ENCODE measurements at regions not wholly inside any gene's neighbourhood (a gene's known extent, or its start where the extent isn't known, plus 50 kb on each side); places are given as distances from the start of the nearest gene placed in this dataset.

- no peaks in the 10 kb centered on the region for H3K27me3 ChIP-seq
- WGBS, 2 donors: 44 to 51% methylated on average over 5 of the region's 5 CpGs
- H3K36me3 ChIP-seq: no peaks in the 10 kb centered on the region
- H3K27ac ChIP-seq: no peak overlapping the region
- peaks cover 0 to 18% (median 14%) of the 10 kb centered on the region in 4 donors for H3K4me1 ChIP-seq
- DNase-seq: no peak
- intact Hi-C loops (cut with DNase I): no loop called here
- TF ChIP-seq CTCF (IDR thresholded peaks at IDR 0.05): no peak
- TF ChIP-seq POLR2A (IDR thresholded peaks at IDR 0.05): no peak
- TF ChIP-seq EP300 (IDR thresholded peaks at IDR 0.05): no peak
- no peak for TF ChIP-seq POLR2AphosphoS5 (IDR thresholded peaks at IDR 0.05)
- peaks cover 0 to 5% (median 0%) of the 10 kb centered on the region in 4 donors for H3K9me3 ChIP-seq
- no peak overlapping the region for H3K4me3 ChIP-seq
Measured at GRCh38 chr1:68780919-68781318, 284.0 kb upstream of the DEPDC1 start.

- Histone ChIP-seq H3K27ac (no peak overlapping the region), H3K4me3 (no peak overlapping the region), H3K36me3 (no peaks in the 10 kb centered on the region), H3K4me1 (peaks cover 0 to 6% (median 5%) of the 10 kb centered on the region in 4 donors), H3K27me3 (no peaks in the 10 kb centered on the region), H3K9me3 (peaks cover 0 to 5% (median 0%) of the 10 kb centered on the region in 4 donors)
- TF ChIP-seq POLR2AphosphoS5 (IDR thresholded peaks at IDR 0.05): no peak
- no peak for TF ChIP-seq EP300 (IDR thresholded peaks at IDR 0.05)
- TF ChIP-seq POLR2A (IDR thresholded peaks at IDR 0.05): no peak
- no peak for DNase-seq
- intact Hi-C loops (cut with DNase I): no loop called here
Measured at GRCh38 chr1:68782890-68783289, 286.0 kb upstream of the DEPDC1 start.

GRCh38 chr1:68785328-68785727 lies 288.4 kb upstream of the DEPDC1 start:
- peaks cover 0 to 5% (median 0%) of the 10 kb centered on the region in 4 donors for H3K9me3 ChIP-seq
- H3K4me3 ChIP-seq: no peak overlapping the region
- WGBS, 2 donors: 46 to 49% methylated on average over 2 of the region's 2 CpGs
- H3K36me3 ChIP-seq: no peaks in the 10 kb centered on the region
- no peak for DNase-seq
- no peaks in the 10 kb centered on the region for H3K4me1 ChIP-seq
- no peaks in the 10 kb centered on the region for H3K27me3 ChIP-seq
- TF ChIP-seq POLR2AphosphoS5 (IDR thresholded peaks at IDR 0.05): no peak
- intact Hi-C loops (cut with DNase I): no loop called here
- H3K27ac ChIP-seq: no peak overlapping the region

- Histone ChIP-seq H3K9me3 (no peaks in the 10 kb centered on the region), H3K27ac (no peak overlapping the region), H3K27me3 (no peaks in the 10 kb centered on the region), H3K36me3 (no peaks in the 10 kb centered on the region), H3K4me3 (no peak overlapping the region), H3K4me1 (no peaks in the 10 kb centered on the region)
- no peak for TF ChIP-seq POLR2A (IDR thresholded peaks at IDR 0.05)
- TF ChIP-seq POLR2AphosphoS5 (IDR thresholded peaks at IDR 0.05): no peak
- no peak for TF ChIP-seq EP300 (IDR thresholded peaks at IDR 0.05)
- TF ChIP-seq CTCF (IDR thresholded peaks at IDR 0.05): no peak
- intact Hi-C loops (cut with DNase I): no loop called here
- 52 to 75% methylated on average over 1 of the region's 1 CpG for WGBS, 2 donors
- DNase-seq: no peak
Measured at GRCh38 chr1:68788762-68789161, 291.9 kb upstream of the DEPDC1 start.

GRCh38 chr1:68791800-68792199 lies 294.9 kb upstream of the DEPDC1 start:
- no peaks in the 10 kb centered on the region for H3K36me3 ChIP-seq
- no peaks in the 10 kb centered on the region for H3K27me3 ChIP-seq
- no peak for DNase-seq
- no peaks in the 10 kb centered on the region for H3K4me1 ChIP-seq
- H3K27ac ChIP-seq: no peak overlapping the region
- H3K4me3 ChIP-seq: no peak overlapping the region
- H3K9me3 ChIP-seq: no peaks in the 10 kb centered on the region
- 68 to 88% methylated on average over 3 of the region's 3 CpGs for WGBS, 2 donors
- no peak for TF ChIP-seq POLR2A (IDR thresholded peaks at IDR 0.05)
- TF ChIP-seq POLR2AphosphoS5 (IDR thresholded peaks at IDR 0.05): no peak
- no peak for TF ChIP-seq CTCF (IDR thresholded peaks at IDR 0.05)
- TF ChIP-seq EP300 (IDR thresholded peaks at IDR 0.05): no peak
- intact Hi-C loops (cut with DNase I): no loop called here

GRCh38 chr1:68795956-68796355 lies 299.1 kb upstream of the DEPDC1 start:
- intact Hi-C loops (cut with DNase I): no loop called here
- no peak for DNase-seq
- Histone ChIP-seq H3K4me3 (no peak overlapping the region), H3K27ac (no peak overlapping the region), H3K36me3 (no peaks in the 10 kb centered on the region), H3K4me1 (peaks cover 0 to 9% (median 0%) of the 10 kb centered on the region in 4 donors), H3K27me3 (no peaks in the 10 kb centered on the region), H3K9me3 (no peaks in the 10 kb centered on the region)
- TF ChIP-seq POLR2AphosphoS5 (IDR thresholded peaks at IDR 0.05) (no peak), CTCF (IDR thresholded peaks at IDR 0.05) (no peak)

Data from sigmoid colon (tissue), 6 donors.